SHP77 (cell line): ENCODE measurements at regions not wholly inside any gene's neighbourhood (a gene's known extent, or its start where the extent isn't known, plus 50 kb on each side); places are given as distances from the start of the nearest gene placed in this dataset.

Experiments
- DNase-seq, 2 experiments: peaks; one replicate each; lab custom pipeline; 2025; lab: John Stamatoyannopoulos, UW

- no peak for DNase-seq
Observed at GRCh38 chr4:81881855-81882621, 410.3 kb upstream of the RASGEF1B start.

- DNase-seq: no peak
Observed at GRCh38 chr4:81876106-81876505, 404.4 kb upstream of the RASGEF1B start.

- no peak for DNase-seq
Observed at GRCh38 chr4:81874661-81875515, 403.2 kb upstream of the RASGEF1B start.

GRCh38 chr4:81870275-81870674 is 398.6 kb upstream of the RASGEF1B start:
- peak in 1 of 2 experiments; percentile 7 for DNase-seq

GRCh38 chr4:81860111-81860510 is 388.4 kb upstream of the RASGEF1B start:
- no peak for DNase-seq

- no peak for DNase-seq
Observed at GRCh38 chr4:81854406-81854805, 382.7 kb upstream of the RASGEF1B start.

GRCh38 chr4:81852031-81852715 is 380.5 kb upstream of the RASGEF1B start:
- DNase-seq: no peak

- no peak for DNase-seq
Observed at GRCh38 chr4:81850701-81851100, 379.0 kb upstream of the RASGEF1B start.

GRCh38 chr4:81845761-81846160 is 374.1 kb upstream of the RASGEF1B start:
- no peak for DNase-seq

GRCh38 chr4:81845273-81845672 is 373.6 kb upstream of the RASGEF1B start:
- no peak for DNase-seq

GRCh38 chr4:81844717-81845116 is 373.0 kb upstream of the RASGEF1B start:
- DNase-seq: peak; percentile 36 to 47

- DNase-seq: no peak
Observed at GRCh38 chr4:81839347-81840042, 367.8 kb upstream of the RASGEF1B start.

- DNase-seq: no peak
Observed at GRCh38 chr4:81838586-81838985, 366.9 kb upstream of the RASGEF1B start.

- DNase-seq: no peak
Observed at GRCh38 chr4:81836716-81837115, 365.0 kb upstream of the RASGEF1B start.

- no peak for DNase-seq
Observed at GRCh38 chr4:81833576-81833975, 361.9 kb upstream of the RASGEF1B start.

GRCh38 chr4:81828991-81829390 is 357.3 kb upstream of the RASGEF1B start:
- DNase-seq: no peak

- no peak for DNase-seq
Observed at GRCh38 chr4:81827577-81828202, 356.0 kb upstream of the RASGEF1B start.

GRCh38 chr4:81826817-81827424 is 355.2 kb upstream of the RASGEF1B start:
- DNase-seq: no peak

- no peak for DNase-seq
Observed at GRCh38 chr4:81826335-81826734, 354.6 kb upstream of the RASGEF1B start.

GRCh38 chr4:81818385-81818920 is 346.7 kb upstream of the RASGEF1B start:
- no peak for DNase-seq
